Panc1 (cell line): ENCODE measurements at regions not wholly inside any gene's neighbourhood (a gene's known extent, or its start where the extent isn't known, plus 50 kb on each side); places are given as distances from the start of the nearest gene placed in this dataset.

ENCODE experiments used
- ATAC-seq: fragments of 200-7000 bp; cut with Tn5 transposase; 2 replicates; pipeline ENCODE4 v1.9.1; 2020; ENCODE audit warnings: mild to moderate bottlenecking, moderate library complexity
- BruUV-seq: library from RNA; stranded (reverse); fragments of 400-500 nt; replicated peaks from 2 replicates; lab custom pipeline; 2021; lab: Mats Ljungman, UMichigan
- CTCF ChIA-PET: fragments of 300-600 bp; sonication (Branson Sonifier 250); formaldehyde crosslinking; loops from one replicate; lab custom pipeline; 2022; ENCODE audit warnings: antibody characterized with exemption; lab: Charles Lee
- POLR2A ChIA-PET: fragments of 300-600 bp; sonication (Branson Sonifier 250); formaldehyde crosslinking; loops from one replicate; lab custom pipeline; 2022; ENCODE audit warnings: antibody characterized with exemption; lab: Charles Lee
- DNase-seq: peaks from one replicate; pipeline ENCODE4 v3.0.0-alpha.2; 2010; ENCODE audit warnings: low read depth, low spot score
- H3K27ac ChIP-seq: 2 replicates; pipeline ENCODE4 v1.5.1; 2011; ENCODE audit warnings: mild to moderate bottlenecking, low read length, inconsistent platforms
- H3K27me3 ChIP-seq: fragments of 200-500 bp; sonication (Bioruptor generic); 2 replicates; pipeline ENCODE4 v1.6.0; 2014; ENCODE audit warnings: low read length, inconsistent platforms; ENCODE audit not compliant: control insufficient read depth, insufficient read depth
- H3K36me3 ChIP-seq: fragments of 200-500 bp; sonication (Bioruptor generic); 2 replicates; pipeline ENCODE4 v1.5.1; 2014; ENCODE audit warnings: inconsistent platforms, mild to moderate bottlenecking, low read length, moderate library complexity; ENCODE audit not compliant: control insufficient read depth, insufficient read depth
- H3K4me1 ChIP-seq: 2 replicates; pipeline ENCODE4 v1.5.1; 2011; ENCODE audit warnings: inconsistent platforms, mild to moderate bottlenecking, low read length, moderate library complexity; ENCODE audit not compliant: control insufficient read depth, insufficient read depth
- H3K4me3 ChIP-seq, 2 experiments: 2 replicates each; pipeline ENCODE4 v1.5.1; 2011 to 2012; ENCODE audit warnings: low read depth in 2 of 2, low read length in 2 of 2, mild to moderate bottlenecking in 2 of 2, inconsistent platforms in 1 of 2, moderate library complexity in 1 of 2
- H3K9me3 ChIP-seq: fragments of 200-500 bp; sonication (Bioruptor generic); 2 replicates; pipeline ENCODE4 v1.5.1; 2014; ENCODE audit warnings: low read depth, mild to moderate bottlenecking, inconsistent platforms, low read length, moderate library complexity; ENCODE audit not compliant: control insufficient read depth, insufficient read depth
- CTCF ChIP-seq: fragments of 450-650 bp; IDR thresholded peaks from 2 replicates; pipeline ENCODE4 v1.5.1; 2017; ENCODE audit warnings: mild to moderate bottlenecking
- POLR2AphosphoS5 ChIP-seq: IDR thresholded peaks from 2 replicates; pipeline ENCODE4 v1.6.1; 2012; ENCODE audit warnings: mild to moderate bottlenecking, low read depth, low read length, moderate library complexity
- SIN3A ChIP-seq: IDR thresholded peaks from 2 replicates; pipeline ENCODE4 v1.6.1; 2012; ENCODE audit warnings: low read depth, mild to moderate bottlenecking, low read length, moderate library complexity, borderline replicate concordance; ENCODE audit not compliant: insufficient read depth
- TCF7L2 ChIP-seq: IDR thresholded peaks from 2 replicates; pipeline ENCODE4 v1.6.1; 2011; ENCODE audit warnings: mild to moderate bottlenecking, low read depth, low read length, inconsistent platforms
- in situ Hi-C: cut with HindIII; loops from 2 replicates; pipeline ENCODE4 v1.10.0; 2016; ENCODE audit warnings: low sequenced_read_pairs, low pct_unique_long_range_greater_than_20kb
- intact Hi-C: fragments of 100-400 bp; cut with micrococcal nuclease; formaldehyde crosslinking; loops from one replicate; pipeline ENCODE4 v1.10.0; 2022; ENCODE audit not compliant: unreplicated experiment
- TF ChIP-seq, protein P1 (sequence below), 2 experiments: IDR thresholded peaks; 2 replicates each; pipeline ENCODE4 v1.6.1; 2011 to 2012; ENCODE audit warnings: low read depth in 2 of 2, control low read depth in 1 of 2, low read length in 1 of 2, mild to moderate bottlenecking in 1 of 2, moderate library complexity in 1 of 2; ENCODE audit not compliant: insufficient read depth in 1 of 2

GRCh38 chr2:138403431-138403927 is 98.1 kb upstream of the SPOPL start:
- no peak overlapping the region for H3K27ac ChIP-seq
- TF ChIP-seq, protein P1, sequence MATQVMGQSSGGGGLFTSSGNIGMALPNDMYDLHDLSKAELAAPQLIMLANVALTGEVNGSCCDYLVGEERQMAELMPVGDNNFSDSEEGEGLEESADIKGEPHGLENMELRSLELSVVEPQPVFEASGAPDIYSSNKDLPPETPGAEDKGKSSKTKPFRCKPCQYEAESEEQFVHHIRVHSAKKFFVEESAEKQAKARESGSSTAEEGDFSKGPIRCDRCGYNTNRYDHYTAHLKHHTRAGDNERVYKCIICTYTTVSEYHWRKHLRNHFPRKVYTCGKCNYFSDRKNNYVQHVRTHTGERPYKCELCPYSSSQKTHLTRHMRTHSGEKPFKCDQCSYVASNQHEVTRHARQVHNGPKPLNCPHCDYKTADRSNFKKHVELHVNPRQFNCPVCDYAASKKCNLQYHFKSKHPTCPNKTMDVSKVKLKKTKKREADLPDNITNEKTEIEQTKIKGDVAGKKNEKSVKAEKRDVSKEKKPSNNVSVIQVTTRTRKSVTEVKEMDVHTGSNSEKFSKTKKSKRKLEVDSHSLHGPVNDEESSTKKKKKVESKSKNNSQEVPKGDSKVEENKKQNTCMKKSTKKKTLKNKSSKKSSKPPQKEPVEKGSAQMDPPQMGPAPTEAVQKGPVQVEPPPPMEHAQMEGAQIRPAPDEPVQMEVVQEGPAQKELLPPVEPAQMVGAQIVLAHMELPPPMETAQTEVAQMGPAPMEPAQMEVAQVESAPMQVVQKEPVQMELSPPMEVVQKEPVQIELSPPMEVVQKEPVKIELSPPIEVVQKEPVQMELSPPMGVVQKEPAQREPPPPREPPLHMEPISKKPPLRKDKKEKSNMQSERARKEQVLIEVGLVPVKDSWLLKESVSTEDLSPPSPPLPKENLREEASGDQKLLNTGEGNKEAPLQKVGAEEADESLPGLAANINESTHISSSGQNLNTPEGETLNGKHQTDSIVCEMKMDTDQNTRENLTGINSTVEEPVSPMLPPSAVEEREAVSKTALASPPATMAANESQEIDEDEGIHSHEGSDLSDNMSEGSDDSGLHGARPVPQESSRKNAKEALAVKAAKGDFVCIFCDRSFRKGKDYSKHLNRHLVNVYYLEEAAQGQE (IDR thresholded peaks at IDR 0.05; ENCODE audit: insufficient read depth in 1 of 2, low read depth in 2 of 2, low read length in 1 of 2) = no peak
- no peak for TF ChIP-seq TCF7L2
- no peak for TF ChIP-seq SIN3A
- TF ChIP-seq POLR2AphosphoS5 = no peak
- no peak for TF ChIP-seq CTCF
- no peaks in the 10 kb centered on the region for H3K9me3 ChIP-seq
- no peaks in the 10 kb centered on the region for H3K36me3 ChIP-seq
- no peak for ATAC-seq
- no peaks in the 10 kb centered on the region for H3K27me3 ChIP-seq
- in situ Hi-C loops (no loop called here), intact Hi-C loops (no loop called here)
- CTCF ChIA-PET = no interaction called here
- no TSS peak for BruUV-seq
- no peaks in the 10 kb centered on the region for H3K4me1 ChIP-seq
- H3K4me3 ChIP-seq = no peak overlapping the region
- no peak for DNase-seq
- POLR2A ChIA-PET = no interaction called here

GRCh38 chr2:138414014-138414413 is 87.6 kb upstream of the SPOPL start:
- DNase-seq (no peak), ATAC-seq (no peak)
- CTCF ChIA-PET = no interaction called here
- H3K9me3 ChIP-seq = no peaks in the 10 kb centered on the region
- no peaks in the 10 kb centered on the region for H3K27me3 ChIP-seq
- TF ChIP-seq TCF7L2 = no peak
- no peak for TF ChIP-seq CTCF
- TF ChIP-seq, protein P1 (IDR thresholded peaks at IDR 0.05; ENCODE audit: insufficient read depth in 1 of 2, low read depth in 2 of 2, low read length in 1 of 2) = no peak
- no peak for TF ChIP-seq POLR2AphosphoS5
- TF ChIP-seq SIN3A = no peak
- no peaks in the 10 kb centered on the region for H3K4me1 ChIP-seq
- H3K4me3 ChIP-seq = no peak overlapping the region
- no peaks in the 10 kb centered on the region for H3K36me3 ChIP-seq
- in situ Hi-C loops = no loop called here
- intact Hi-C loops = no loop called here
- H3K27ac ChIP-seq = no peak overlapping the region
- POLR2A ChIA-PET = no interaction called here
- BruUV-seq = no TSS peak
